LNCaP clone FGC (cell line): ENCODE measurements at regions not wholly inside any gene's neighbourhood (a gene's known extent, or its start where the extent isn't known, plus 50 kb on each side); places are given as distances from the start of the nearest gene placed in this dataset.
A peak's percentile ranks its signal among the peaks of the same experiment; 100 is the strongest.

Source experiments
- DNase-seq: peaks from one replicate; pipeline ENCODE4 v3.0.0-alpha.2; 2011; ENCODE audit warnings: low read depth
- H3K4me3 ChIP-seq: 2 replicates; pipeline ENCODE4 v1.5.1; 2011; ENCODE audit warnings: mild to moderate bottlenecking, low read depth, low read length, control low read depth
- TF ChIP-seq, protein P1 (sequence below): IDR thresholded peaks from 2 replicates; pipeline ENCODE4 v1.5.1; 2012; ENCODE audit warnings: mild to moderate bottlenecking; ENCODE audit not compliant: control insufficient read depth, insufficient read depth; ENCODE audit errors: extremely low read depth

- TF ChIP-seq, protein P1, sequence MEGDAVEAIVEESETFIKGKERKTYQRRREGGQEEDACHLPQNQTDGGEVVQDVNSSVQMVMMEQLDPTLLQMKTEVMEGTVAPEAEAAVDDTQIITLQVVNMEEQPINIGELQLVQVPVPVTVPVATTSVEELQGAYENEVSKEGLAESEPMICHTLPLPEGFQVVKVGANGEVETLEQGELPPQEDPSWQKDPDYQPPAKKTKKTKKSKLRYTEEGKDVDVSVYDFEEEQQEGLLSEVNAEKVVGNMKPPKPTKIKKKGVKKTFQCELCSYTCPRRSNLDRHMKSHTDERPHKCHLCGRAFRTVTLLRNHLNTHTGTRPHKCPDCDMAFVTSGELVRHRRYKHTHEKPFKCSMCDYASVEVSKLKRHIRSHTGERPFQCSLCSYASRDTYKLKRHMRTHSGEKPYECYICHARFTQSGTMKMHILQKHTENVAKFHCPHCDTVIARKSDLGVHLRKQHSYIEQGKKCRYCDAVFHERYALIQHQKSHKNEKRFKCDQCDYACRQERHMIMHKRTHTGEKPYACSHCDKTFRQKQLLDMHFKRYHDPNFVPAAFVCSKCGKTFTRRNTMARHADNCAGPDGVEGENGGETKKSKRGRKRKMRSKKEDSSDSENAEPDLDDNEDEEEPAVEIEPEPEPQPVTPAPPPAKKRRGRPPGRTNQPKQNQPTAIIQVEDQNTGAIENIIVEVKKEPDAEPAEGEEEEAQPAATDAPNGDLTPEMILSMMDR: no peak
- no peak for DNase-seq
- H3K4me3 ChIP-seq: no peak overlapping the region
Observed at GRCh38 chr1:23639460-23640095, 52.0 kb upstream of the RPL11 start.

- no peak for DNase-seq
- TF ChIP-seq, protein P1: no peak
- H3K4me3 ChIP-seq: no peak overlapping the region
Observed at GRCh38 chr1:23638786-23639241, 52.8 kb upstream of the RPL11 start.

- no peak overlapping the region for H3K4me3 ChIP-seq
- TF ChIP-seq, protein P1: no peak
- no peak for DNase-seq
Observed at GRCh38 chr1:23638188-23638619, 53.4 kb upstream of the RPL11 start.

- no peak for DNase-seq
- TF ChIP-seq, protein P1: no peak
- no peak overlapping the region for H3K4me3 ChIP-seq
Observed at GRCh38 chr1:23636009-23636408, 55.6 kb upstream of the RPL11 start.

DNA sequence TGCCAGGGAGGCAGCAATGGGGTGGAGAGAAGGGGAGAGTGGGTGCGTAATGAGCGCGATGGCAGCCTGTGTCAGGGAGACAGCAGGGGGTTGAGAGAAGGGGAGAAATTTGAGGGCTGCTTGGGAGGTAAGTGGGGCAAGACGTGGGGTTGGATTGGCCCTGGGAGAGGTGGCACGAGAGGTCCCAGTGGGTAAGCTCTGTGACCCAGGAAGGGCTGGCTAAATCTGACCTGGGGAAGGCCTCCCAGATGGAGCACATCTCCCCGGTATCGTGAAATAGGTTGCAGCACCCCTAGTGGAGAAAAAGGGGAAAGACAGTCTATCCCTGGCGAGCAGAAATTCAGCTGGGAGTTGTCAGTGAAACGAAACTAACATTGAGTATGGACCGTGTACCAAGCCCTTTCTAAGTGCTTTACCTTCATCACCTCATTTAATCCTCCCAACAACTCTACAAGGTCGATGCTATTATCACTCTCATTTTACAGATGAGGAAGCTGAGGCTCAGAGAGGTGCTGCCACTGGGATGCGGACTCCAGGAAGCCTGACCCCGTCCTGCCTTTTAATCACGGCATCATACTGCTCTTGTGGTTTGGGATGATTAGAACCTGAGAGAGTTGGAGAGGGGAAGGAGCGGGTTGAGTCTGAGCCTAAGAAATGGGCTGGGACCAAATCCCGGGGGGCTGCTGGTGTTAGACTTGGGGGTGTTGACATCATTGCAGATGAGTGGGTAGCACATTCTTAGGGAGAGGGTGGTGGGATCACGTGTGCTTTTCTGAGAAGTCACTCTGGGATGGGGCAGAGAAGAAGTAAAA, 56.6 kb upstream of the RPL11 start:
- H3K4me3 ChIP-seq: no peak overlapping the region
- DNase-seq: no peak

DNA sequence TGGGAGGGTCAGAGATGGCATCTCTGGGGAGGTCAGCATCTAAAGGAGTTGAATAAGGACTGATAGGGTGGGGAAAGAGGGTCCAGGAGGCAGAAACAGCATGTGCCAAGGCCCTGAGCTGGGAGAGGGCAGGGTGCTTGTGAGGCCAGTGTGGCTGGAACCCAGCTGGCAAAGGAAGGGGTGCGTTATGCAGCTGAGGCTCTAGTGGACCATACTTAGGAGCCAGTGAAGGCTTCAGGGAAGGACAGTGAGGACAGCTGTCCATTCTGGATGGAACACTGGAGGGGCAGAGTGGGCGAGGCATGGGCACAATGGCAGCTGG, 57.1 kb upstream of the RPL11 start:
- TF ChIP-seq, protein P1: no peak
- DNase-seq: no peak
- no peak overlapping the region for H3K4me3 ChIP-seq

More for the DNA sequence above, 56.6 kb upstream of the RPL11 start:
- TF ChIP-seq, protein P1: peak; percentile 53
